Activated naive CD4-positive, alpha-beta T cell treated with anti-CD3 and anti-CD28 coated beads for 36 hours (primary cell): ENCODE measurements at regions not wholly inside any gene's neighbourhood (a gene's known extent, or its start where the extent isn't known, plus 50 kb on each side); places are given as distances from the start of the nearest gene placed in this dataset.

Experiments used
- CTCF ChIA-PET: fragments of 350-600 bp; sonication (Branson Sonifier 250); formaldehyde crosslinking; loops from one replicate; lab custom pipeline; 2021; ENCODE audit warnings: antibody characterized with exemption; lab: Charles Lee
- DNase-seq: peaks from one replicate; pipeline ENCODE4 v3.0.0-alpha.2; 2020
- H3K27ac Mint-ChIP-seq: one replicate; pipeline ENCODE4 v1.8.0; 2021; ENCODE audit warnings: mild to moderate bottlenecking, mixed read lengths
- H3K27me3 Mint-ChIP-seq: one replicate; pipeline ENCODE4 v1.8.0; 2021; ENCODE audit warnings: low read depth, mixed read lengths
- H3K36me3 Mint-ChIP-seq: one replicate; pipeline ENCODE4 v1.8.0; 2021; ENCODE audit warnings: low read depth, mixed read lengths
- H3K4me1 Mint-ChIP-seq: one replicate; pipeline ENCODE4 v1.8.0; 2021; ENCODE audit warnings: low read depth, mixed read lengths
- H3K4me3 Mint-ChIP-seq: one replicate; pipeline ENCODE4 v1.8.0; 2021; ENCODE audit warnings: mild to moderate bottlenecking, moderate library complexity, mixed read lengths
- H3K9me3 Mint-ChIP-seq: one replicate; pipeline ENCODE4 v1.8.0; 2021; ENCODE audit warnings: mixed read lengths
- intact Hi-C: fragments of 100-400 bp; cut with micrococcal nuclease; formaldehyde crosslinking; loops from one replicate; pipeline ENCODE4 v1.15.1; 2023

DNA sequence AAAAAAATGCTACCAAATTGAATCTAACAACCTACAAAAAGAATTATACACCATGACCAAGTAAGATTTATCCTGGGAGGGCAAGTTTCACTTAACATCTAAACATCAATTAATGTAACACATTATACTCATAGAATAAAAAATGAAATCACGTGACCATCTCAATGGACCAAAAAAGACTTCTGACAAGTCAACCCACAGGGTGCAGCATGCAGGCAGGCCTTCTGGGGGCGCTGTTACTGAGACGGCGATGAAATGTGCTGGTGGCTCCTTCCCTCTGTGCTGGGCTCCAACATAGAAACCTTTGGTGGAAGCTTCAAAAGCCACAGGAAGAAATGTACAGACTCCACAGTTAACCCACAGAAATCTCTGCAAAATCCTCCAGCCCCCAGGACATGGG, 103.1 kb downstream of the INHBA start:
- no peak overlapping the region for H3K27ac Mint-ChIP-seq
- intact Hi-C loops, result no loop called here
- no peaks in the 10 kb centered on the region for H3K4me1 Mint-ChIP-seq
- no peak overlapping the region for H3K4me3 Mint-ChIP-seq
- DNase-seq, result no peak
- H3K36me3 Mint-ChIP-seq, result no peaks in the 10 kb centered on the region
- CTCF ChIA-PET, result no interaction called here
- H3K27me3 Mint-ChIP-seq, result no peaks in the 10 kb centered on the region
- H3K9me3 Mint-ChIP-seq, result peaks cover 15% of the 10 kb centered on the region

DNA sequence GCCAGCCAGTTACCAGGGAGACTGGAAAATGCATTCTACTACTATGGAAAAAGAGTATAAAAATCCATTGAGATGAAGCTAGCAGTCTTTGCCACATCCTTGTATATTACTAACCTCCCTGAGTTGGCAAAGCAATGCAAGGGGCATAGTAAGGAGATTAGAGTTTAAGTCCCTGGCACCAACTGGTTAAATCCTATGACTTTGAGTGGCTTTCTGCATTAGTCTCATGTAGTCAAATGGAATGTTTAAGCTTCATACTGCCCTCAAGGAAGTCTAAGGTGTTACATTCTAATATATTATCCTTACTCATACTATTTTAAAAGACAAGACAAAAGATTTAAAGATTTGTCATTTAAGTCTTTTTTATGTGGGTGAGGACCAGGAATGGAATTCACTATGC, 110.1 kb downstream of the INHBA start:
- Mint-ChIP-seq H3K36me3 (no peaks in the 10 kb centered on the region), H3K9me3 (peaks cover 15% of the 10 kb centered on the region), H3K27me3 (peaks cover 2% of the 10 kb centered on the region), H3K4me1 (no peaks in the 10 kb centered on the region), H3K4me3 (no peak overlapping the region), H3K27ac (no peak overlapping the region)
- CTCF ChIA-PET, result no interaction called here
- intact Hi-C loops, result no loop called here
- DNase-seq, result no peak

DNA sequence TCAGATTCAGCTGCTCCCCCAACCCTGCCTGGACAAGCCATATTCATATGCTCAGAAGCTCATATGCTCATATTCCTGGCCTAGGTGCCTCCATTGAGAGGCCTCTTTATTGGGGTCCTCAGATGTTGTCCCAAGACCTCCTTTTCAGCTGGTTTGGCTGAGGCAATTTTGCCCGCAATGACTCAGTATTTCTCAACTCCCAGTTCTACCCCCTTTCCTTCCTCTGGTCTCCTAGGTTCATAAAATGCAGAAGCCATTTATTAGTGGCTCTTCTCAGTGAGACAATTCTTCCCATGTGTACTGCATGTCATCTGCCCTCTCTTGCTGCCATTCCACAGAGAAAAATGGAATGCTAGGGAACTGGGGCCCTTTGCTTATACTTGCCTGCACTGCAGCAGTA, 110.7 kb downstream of the INHBA start:
- CTCF ChIA-PET, result interaction anchor here (1.0 kb wide), 1 partner anchor 8 kb away, joined by 5 read pairs; no protein-coding TSS in a partner anchor

DNA sequence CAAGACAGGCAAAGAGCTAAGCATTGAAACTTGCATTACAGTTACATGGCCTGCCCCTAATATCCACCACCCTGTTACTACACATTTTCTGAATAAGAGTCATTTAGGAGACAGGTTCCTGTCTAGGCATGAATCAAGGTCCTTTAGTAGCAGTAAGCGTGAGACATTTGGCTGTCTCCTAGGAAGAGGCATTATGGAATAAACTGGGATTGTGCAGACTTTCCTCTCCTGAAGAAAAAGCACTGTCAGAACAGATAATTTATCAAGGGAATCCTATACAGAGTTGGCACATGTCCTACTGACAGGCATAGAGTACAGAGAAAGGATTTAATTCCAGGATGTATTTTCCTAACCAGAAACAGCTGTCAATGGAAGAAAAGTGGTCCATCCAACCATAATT, 111.9 kb downstream of the INHBA start:
- Mint-ChIP-seq H3K4me3 (no peak overlapping the region), H3K27ac (no peak overlapping the region), H3K9me3 (peaks cover 10% of the 10 kb centered on the region), H3K27me3 (peaks cover 5% of the 10 kb centered on the region), H3K36me3 (no peaks in the 10 kb centered on the region), H3K4me1 (no peaks in the 10 kb centered on the region)
- intact Hi-C loops, result no loop called here
- DNase-seq, result no peak
- CTCF ChIA-PET, result interaction anchor here (1.0 kb wide), 1 partner anchor 10 kb away, joined by 5 read pairs; no protein-coding TSS in a partner anchor

More for the DNA sequence above, 110.7 kb downstream of the INHBA start:
- H3K9me3 Mint-ChIP-seq, result peaks cover 17% of the 10 kb centered on the region
- H3K4me1 Mint-ChIP-seq, result no peaks in the 10 kb centered on the region
- intact Hi-C loops, result no loop called here
- H3K4me3 Mint-ChIP-seq, result no peak overlapping the region
- H3K27ac Mint-ChIP-seq, result no peak overlapping the region
- no peak for DNase-seq
- peaks cover 5% of the 10 kb centered on the region for H3K27me3 Mint-ChIP-seq
- no peaks in the 10 kb centered on the region for H3K36me3 Mint-ChIP-seq

DNA sequence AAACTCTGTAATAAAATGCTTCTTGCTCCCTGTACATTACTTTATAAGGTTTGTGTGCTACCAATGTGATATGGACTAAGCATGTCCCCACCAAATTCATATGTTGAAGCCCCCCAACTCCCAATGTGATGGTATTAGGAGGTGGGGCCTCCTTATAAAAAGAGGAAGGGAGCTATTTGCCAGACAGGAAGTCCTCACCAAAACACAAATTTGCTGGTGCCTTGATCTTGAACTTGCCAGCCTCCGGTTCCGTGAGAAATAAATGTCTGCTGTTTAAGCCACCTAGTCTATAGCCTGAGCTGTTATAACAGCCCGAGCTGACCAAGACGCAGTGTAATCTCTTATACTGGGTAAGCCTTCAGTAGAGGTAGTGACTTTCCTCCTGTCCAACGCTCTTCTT, 114.5 kb downstream of the INHBA start:
- peaks cover 2% of the 10 kb centered on the region for H3K9me3 Mint-ChIP-seq
- H3K4me1 Mint-ChIP-seq, result no peaks in the 10 kb centered on the region
- intact Hi-C loops, result no loop called here
- peaks cover 5% of the 10 kb centered on the region for H3K27me3 Mint-ChIP-seq
- CTCF ChIA-PET, result no interaction called here
- no peaks in the 10 kb centered on the region for H3K36me3 Mint-ChIP-seq
- no peak overlapping the region for H3K4me3 Mint-ChIP-seq
- H3K27ac Mint-ChIP-seq, result no peak overlapping the region
- DNase-seq, result no peak

DNA sequence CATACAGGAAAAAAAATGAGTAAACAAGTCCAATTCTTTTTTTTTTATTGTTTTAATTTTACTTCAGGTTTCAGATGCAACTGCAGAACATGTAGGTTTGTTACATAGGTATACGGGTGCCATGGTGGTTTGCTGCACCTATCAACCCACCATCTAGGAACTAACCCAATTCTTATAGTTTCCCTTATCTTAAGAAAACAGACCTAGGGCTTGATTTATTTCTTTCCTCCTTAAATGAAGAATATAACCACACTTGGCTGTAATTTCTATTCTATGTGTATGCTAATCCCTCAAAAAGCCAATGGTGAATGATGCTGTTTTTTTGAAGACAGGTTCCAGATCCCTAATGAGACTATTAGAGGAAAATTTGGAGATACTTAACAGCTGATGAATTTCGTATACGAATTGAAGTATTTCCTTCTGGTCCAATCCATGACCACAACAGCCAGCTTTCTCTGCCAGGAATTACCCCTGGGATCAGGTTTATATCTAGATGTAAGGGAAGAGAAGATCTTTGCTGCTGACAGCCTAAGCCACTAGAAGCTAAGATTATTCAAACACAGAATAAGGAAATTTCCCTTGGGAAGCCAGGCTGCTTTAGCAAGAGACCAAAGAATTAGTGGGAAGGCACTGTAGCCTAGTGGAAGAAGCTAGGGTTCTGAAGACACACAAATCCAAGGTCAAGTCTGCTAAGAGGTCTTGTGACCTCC, 115.8 kb downstream of the INHBA start:
- intact Hi-C loops, result no loop called here
- CTCF ChIA-PET, result interaction anchor here (0.6 kb wide), 1 partner anchor 87 kb away, joined by 3 read pairs; no protein-coding TSS in a partner anchor
- peaks cover 5% of the 10 kb centered on the region for H3K27me3 Mint-ChIP-seq
- H3K4me3 Mint-ChIP-seq, result no peak overlapping the region
- no peak for DNase-seq
- H3K36me3 Mint-ChIP-seq, result no peaks in the 10 kb centered on the region
- H3K9me3 Mint-ChIP-seq, result peaks cover 3% of the 10 kb centered on the region
- no peak overlapping the region for H3K27ac Mint-ChIP-seq
- no peaks in the 10 kb centered on the region for H3K4me1 Mint-ChIP-seq

DNA sequence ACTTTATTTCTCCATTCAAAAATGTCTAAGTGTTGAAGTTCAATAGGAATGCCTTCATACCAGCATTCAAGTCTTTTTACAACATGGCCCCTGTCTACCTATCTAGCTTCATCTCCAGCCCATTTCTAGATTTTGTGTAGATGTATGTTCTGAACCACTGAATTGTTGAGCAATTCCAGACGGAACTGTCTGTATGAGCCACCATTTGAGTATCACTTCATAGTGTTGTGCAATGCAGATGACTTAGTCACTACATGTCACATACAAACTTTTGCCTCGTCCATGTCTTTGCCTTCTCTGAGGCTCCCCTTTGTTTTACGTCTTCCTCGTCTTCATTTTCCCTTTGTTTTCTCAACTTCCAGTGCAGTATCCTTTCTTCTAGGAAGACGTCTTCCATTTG, 118.1 kb downstream of the INHBA start:
- H3K9me3 Mint-ChIP-seq, result peaks cover 10% of the 10 kb centered on the region
- H3K27me3 Mint-ChIP-seq, result peaks cover 5% of the 10 kb centered on the region

DNA sequence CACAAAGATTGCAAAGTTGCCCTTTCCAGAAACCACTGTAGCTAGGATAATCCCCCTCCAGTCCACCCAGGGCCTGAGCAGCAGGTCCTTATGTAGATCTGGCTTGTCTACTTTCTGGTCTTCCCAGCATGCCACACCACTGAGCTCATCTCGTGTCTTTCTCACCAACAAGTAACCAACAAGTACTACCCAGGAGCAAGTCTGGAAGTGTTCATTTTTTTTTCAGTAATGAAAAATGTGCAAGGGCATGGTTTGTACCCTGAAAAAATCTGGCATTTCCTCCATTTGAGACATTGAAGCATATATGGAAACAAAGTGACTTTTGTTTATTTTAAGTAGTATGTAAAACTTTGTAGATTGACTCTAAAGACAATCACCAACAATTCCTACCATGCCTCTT, 120.8 kb downstream of the INHBA start:
- peaks cover 2% of the 10 kb centered on the region for H3K27me3 Mint-ChIP-seq

More for the DNA sequence above, 118.1 kb downstream of the INHBA start:
- H3K36me3 Mint-ChIP-seq, result no peaks in the 10 kb centered on the region
- DNase-seq, result no peak
- no peak overlapping the region for H3K27ac Mint-ChIP-seq
- CTCF ChIA-PET, result no interaction called here
- no peak overlapping the region for H3K4me3 Mint-ChIP-seq
- intact Hi-C loops, result no loop called here
- no peaks in the 10 kb centered on the region for H3K4me1 Mint-ChIP-seq

DNA sequence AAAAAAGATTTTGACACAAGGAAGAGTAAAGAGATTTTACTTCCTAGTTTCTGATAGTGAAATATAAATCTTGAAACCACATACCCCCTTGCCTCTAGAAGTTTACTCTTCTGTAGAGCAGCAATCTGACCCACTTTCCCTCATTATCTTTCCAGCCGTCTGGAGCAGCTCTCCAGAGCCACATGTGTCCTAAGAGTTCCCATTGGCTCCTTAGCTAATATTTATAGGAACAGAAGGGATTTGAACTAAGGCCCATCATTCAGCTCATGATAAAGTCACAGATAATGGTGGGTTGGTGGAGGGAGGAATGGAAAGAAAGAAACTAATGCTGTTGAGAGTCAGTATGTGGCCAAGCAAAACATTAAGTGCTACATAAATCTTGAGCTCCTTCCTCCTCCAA, 121.8 kb downstream of the INHBA start:
- CTCF ChIA-PET, result no interaction called here
- peaks cover 7% of the 10 kb centered on the region for H3K9me3 Mint-ChIP-seq
- intact Hi-C loops, result no loop called here
- H3K4me3 Mint-ChIP-seq, result no peak overlapping the region
- no peak overlapping the region for H3K27ac Mint-ChIP-seq
- H3K27me3 Mint-ChIP-seq, result peaks cover 2% of the 10 kb centered on the region
- no peaks in the 10 kb centered on the region for H3K36me3 Mint-ChIP-seq
- DNase-seq, result no peak
- H3K4me1 Mint-ChIP-seq, result no peaks in the 10 kb centered on the region

More for the DNA sequence above, 120.8 kb downstream of the INHBA start:
- Mint-ChIP-seq H3K4me3 (no peak overlapping the region), H3K4me1 (no peaks in the 10 kb centered on the region), H3K9me3 (peaks cover 7% of the 10 kb centered on the region), H3K27ac (no peak overlapping the region), H3K36me3 (no peaks in the 10 kb centered on the region)
- CTCF ChIA-PET, result no interaction called here
- no peak for DNase-seq
- intact Hi-C loops, result no loop called here

DNA sequence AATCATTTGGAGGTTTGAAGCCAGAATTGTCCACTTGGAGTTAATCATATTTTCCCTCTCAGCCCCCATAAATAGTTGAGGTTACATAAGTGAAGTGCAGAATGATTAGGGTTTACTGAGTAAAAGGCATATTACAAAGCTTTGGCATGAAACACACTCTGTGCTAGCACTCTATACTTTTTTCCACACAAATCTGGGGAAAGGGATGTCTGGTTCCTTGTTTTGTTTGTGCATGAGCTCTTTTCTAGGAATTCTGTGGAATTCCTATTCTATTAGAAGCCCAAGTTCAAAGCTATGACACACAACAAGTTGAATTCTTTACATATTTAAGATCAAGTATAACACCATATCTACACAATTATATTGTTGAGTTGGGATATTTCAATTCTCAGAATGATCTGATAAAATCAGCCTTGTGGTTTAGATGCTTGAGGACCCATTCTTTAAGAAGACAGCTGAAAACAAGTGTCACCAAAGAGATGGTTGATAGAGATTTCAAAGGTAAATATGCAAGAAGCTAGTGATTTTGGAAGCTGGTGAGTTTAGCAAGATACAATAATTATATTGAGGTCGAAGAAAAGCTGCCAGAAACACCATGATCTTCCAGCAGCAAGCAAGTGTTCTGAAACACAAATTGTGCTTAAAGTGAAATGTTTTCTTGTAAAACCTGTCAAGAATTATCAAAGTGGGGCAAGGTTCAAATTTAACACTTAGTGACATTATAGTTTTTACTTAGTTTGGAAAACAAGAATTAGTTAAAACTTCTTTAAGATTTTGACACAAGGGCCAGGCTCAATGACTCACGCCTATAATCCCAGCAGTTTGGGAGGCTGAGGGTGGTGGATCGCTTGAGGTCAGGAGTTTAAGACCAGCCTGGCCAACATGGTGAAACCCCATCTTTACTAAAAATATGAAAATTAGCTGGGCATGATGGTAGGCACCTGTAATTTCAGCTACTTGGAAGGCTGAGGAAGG, 122.6 kb downstream of the INHBA start:
- Mint-ChIP-seq H3K4me3 (no peak overlapping the region), H3K36me3 (no peaks in the 10 kb centered on the region), H3K27ac (no peak overlapping the region), H3K9me3 (peaks cover 7% of the 10 kb centered on the region), H3K27me3 (peaks cover 2% of the 10 kb centered on the region), H3K4me1 (no peaks in the 10 kb centered on the region)
- DNase-seq, result no peak
- CTCF ChIA-PET, result no interaction called here
- intact Hi-C loops, result no loop called here

DNA sequence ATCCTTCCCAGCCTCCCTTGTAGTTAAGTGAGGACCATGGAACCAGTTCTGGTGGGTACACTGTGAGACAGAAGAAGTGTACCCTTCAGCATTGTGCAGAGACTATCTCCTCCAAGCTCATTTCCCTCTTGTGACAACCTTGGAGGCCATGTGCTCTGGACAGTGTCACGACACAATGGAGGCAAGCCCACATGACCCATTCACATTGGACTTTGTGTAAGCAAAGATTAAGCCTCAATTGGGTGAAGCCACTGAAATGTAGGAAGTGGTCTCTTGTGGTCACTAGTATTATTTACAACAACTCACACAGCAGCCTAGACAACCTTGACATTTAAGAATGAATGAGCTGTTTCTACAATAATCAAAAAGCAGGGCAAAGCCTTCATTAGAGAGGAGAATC, 124.2 kb downstream of the INHBA start:
- Mint-ChIP-seq H3K4me1 (no peaks in the 10 kb centered on the region), H3K9me3 (peaks cover 7% of the 10 kb centered on the region), H3K36me3 (no peaks in the 10 kb centered on the region), H3K27ac (no peak overlapping the region), H3K27me3 (peaks cover 2% of the 10 kb centered on the region), H3K4me3 (no peak overlapping the region)
- CTCF ChIA-PET, result no interaction called here
- intact Hi-C loops, result no loop called here
- no peak for DNase-seq

DNA sequence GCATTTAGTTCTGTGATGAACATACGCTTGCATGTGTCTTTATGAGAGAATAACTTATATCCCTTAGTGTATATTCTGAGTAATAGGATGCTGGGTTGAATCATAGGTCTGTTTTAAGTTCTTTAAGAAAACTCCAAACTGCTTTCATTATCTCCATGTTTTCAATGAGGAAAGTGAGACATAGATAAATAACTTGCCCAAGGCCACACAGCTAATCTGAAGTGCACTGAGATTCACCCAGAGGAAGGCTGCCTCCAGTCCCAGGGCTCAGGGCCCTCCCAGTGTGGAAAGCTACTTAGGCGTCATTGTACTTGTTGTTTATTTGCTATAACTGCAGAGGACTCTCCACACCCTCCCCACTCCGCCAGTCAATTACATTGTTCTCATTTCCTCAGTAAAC, 126.7 kb downstream of the INHBA start:
- H3K9me3 Mint-ChIP-seq, result no peaks in the 10 kb centered on the region
- H3K4me3 Mint-ChIP-seq, result no peak overlapping the region
- CTCF ChIA-PET, result no interaction called here
- H3K36me3 Mint-ChIP-seq, result no peaks in the 10 kb centered on the region
- intact Hi-C loops, result no loop called here
- H3K4me1 Mint-ChIP-seq, result no peaks in the 10 kb centered on the region
- no peak overlapping the region for H3K27ac Mint-ChIP-seq
- H3K27me3 Mint-ChIP-seq, result peaks cover 2% of the 10 kb centered on the region
- DNase-seq, result no peak
